GM13976 (cell line): ENCODE measurements at regions not wholly inside any gene's neighbourhood (a gene's known extent, or its start where the extent isn't known, plus 50 kb on each side); places are given as distances from the start of the nearest gene placed in this dataset.
"Not testable (repeated sequence)": the region's sequence is repeated elsewhere in the genome, so short reads cannot be mapped to it uniquely, and the experiment has no call there.

Experiments
- DNase-seq: peaks from one replicate; pipeline ENCODE4 v3.0.0; 2012; ENCODE audit warnings: low spot score
- CTCF ChIP-seq: IDR thresholded peaks from 2 replicates; pipeline ENCODE4 v1.5.1; 2012; ENCODE audit warnings: borderline replicate concordance, mild to moderate bottlenecking; ENCODE audit not compliant: insufficient read depth; ENCODE audit errors: extremely low read depth, missing control alignments, control extremely low read depth
- in situ Hi-C: fragments of 300-500 bp; cut with MboI; formaldehyde crosslinking; loops from one replicate; pipeline ENCODE4 v1.12.0; 2022; ENCODE audit warnings: low sequenced_read_pairs, mixed read lengths, inconsistent platforms; ENCODE audit not compliant: unreplicated experiment

- TF ChIP-seq CTCF, result no peak
- in situ Hi-C loops, result no loop called here
- DNase-seq, result no peak
Observed at GRCh38 chr2:160813506-160813858, 319.9 kb upstream of the RBMS1 start.

DNA sequence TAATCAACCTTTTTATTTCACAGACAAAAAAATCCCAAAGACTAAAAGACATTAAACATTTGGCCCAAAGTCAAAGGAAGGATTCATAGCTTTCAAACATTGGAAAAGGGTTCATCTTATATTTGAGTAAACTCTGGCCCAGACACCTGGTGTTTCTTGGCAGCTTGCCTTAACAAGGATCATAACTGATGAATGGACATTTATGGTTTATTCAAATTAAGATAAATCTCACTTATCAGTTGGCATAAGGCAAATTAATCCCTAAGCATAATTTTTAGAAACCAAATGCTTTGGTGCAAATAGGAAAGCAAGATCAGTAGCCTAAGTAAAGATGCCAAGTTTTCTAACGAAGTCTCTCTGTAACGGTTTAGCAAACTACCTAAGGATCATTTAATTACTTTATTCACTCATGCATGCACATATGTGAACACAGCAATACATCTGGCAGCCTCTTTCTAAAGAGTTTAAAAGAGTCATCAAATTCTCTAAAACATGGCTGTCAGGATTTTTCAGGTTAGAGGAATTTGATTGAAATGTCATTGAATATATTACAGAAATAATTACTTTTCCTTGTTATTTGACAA, 323.4 kb upstream of the RBMS1 start:
- no peak for DNase-seq
- in situ Hi-C loops, result no loop called here
- no peak for TF ChIP-seq CTCF

- in situ Hi-C loops, result no loop called here
- DNase-seq, result no peak
- no peak for TF ChIP-seq CTCF
Observed at GRCh38 chr2:160820691-160821090, 327.1 kb upstream of the RBMS1 start.

GRCh38 chr2:160822006-160822405, 328.4 kb upstream of the RBMS1 start:
- no peak for TF ChIP-seq CTCF
- in situ Hi-C loops, result no loop called here
- DNase-seq, result no peak

DNA sequence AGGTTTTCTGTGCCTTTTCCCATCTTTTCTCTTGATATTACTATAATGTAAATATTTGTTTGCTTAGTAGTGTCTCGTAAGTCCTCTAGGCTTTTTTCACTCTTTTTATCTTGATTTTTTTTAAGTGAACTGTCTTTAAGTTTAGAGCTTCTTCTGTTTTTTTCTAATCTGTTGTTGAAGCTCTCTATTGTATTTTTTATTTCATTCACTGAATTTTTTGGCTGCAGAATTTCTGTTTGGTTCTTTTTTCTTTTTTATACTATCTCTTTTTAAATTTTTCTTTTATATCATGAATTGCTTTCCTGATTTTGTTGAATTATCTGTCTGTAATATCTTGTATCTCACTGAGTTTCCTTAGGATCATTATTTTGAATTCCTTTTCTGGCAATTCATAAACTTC, 331.8 kb upstream of the RBMS1 start:
- TF ChIP-seq CTCF, result no peak
- in situ Hi-C loops, result no loop called here
- DNase-seq, result no peak

DNA sequence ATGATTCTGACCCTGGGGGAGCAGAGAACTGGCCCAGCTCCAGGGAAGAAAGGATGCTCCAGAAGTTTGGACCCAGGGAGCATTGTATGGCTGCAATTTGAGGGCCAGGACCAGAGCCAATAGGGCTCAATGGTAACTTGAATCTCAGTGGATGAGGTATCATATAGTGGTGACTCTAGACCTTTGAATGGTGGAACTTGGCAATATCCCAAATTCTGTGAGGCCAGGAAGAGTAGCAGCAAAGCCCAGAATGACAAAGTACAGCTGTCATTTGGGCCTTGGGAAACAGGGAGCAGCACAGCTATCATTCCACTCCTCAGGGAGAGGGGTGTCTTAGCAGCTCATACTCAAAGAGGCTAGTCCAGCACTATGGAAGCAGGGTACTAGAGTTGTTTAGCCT, 332.9 kb upstream of the RBMS1 start:
- no peak for TF ChIP-seq CTCF
- DNase-seq, result no peak
- in situ Hi-C loops, result no loop called here

- DNase-seq, result no peak
- TF ChIP-seq CTCF, result no peak
- in situ Hi-C loops, result no loop called here
Observed at GRCh38 chr2:160828076-160828475, 332.2 kb upstream of the TANK start.

DNA sequence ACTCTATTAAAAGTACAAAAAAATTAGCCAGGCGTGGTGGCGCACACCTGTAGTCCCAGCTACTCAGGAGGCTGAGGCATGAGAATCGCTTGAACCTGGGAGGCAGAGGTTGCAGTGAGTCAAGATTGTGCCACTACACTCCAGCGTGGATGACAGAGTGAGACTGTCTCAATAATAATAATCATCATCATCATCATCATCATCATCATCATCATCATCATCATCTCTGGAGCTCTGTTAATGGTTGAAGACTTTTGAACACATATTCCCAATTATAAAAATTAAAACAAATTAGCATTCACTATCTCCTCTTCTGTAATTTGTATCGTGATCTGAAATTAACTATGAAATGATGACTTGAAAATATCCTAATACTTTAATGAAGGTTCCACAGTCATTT, 327.8 kb upstream of the TANK start:
- in situ Hi-C loops, DNase-seq: not testable (repeated sequence)
